CD4-positive, alpha-beta memory T cell (primary cell): ENCODE measurements at regions not wholly inside any gene's neighbourhood (a gene's known extent, or its start where the extent isn't known, plus 50 kb on each side); places are given as distances from the start of the nearest gene placed in this dataset.

ENCODE experiments used
- CTCF ChIA-PET: fragments of 350-600 bp; sonication (Branson Sonifier 250); formaldehyde crosslinking; loops from one replicate; lab custom pipeline; 2021; ENCODE audit warnings: inconsistent platforms; ENCODE audit not compliant: partially characterized antibody; lab: Charles Lee
- POLR2A ChIA-PET: fragments of 350-600 bp; sonication (Branson Sonifier 250); formaldehyde crosslinking; loops from one replicate; lab custom pipeline; 2021; ENCODE audit not compliant: partially characterized antibody; lab: Charles Lee
- DNase-seq, 5 donors: peaks; one replicate each; pipeline versions ENCODE4 v3.0.0 to v3.0.0-alpha.2; 2020 to 2022; ENCODE audit warnings: mixed read lengths in 1 of 5
- H3K27ac ChIP-seq: one replicate; pipeline ENCODE4 v1.7.0; 2013; ENCODE audit warnings: low read depth, low read length
- H3K27me3 ChIP-seq: 2 replicates; pipeline ENCODE4 v1.7.0; 2013; ENCODE audit warnings: mild to moderate bottlenecking, low read length, moderate library complexity; ENCODE audit not compliant: insufficient read depth
- H3K36me3 ChIP-seq: 2 replicates; pipeline ENCODE4 v1.7.0; 2013; ENCODE audit warnings: mild to moderate bottlenecking, low read length, moderate library complexity; ENCODE audit not compliant: insufficient read depth
- H3K4me1 ChIP-seq: 2 replicates; pipeline ENCODE4 v1.7.0; 2013; ENCODE audit warnings: mild to moderate bottlenecking, low read length, moderate library complexity; ENCODE audit not compliant: insufficient read depth
- H3K4me3 ChIP-seq, 2 donors: one replicate each; pipeline ENCODE4 v1.7.0; 2013; ENCODE audit warnings: low read length in 2 of 2, mild to moderate bottlenecking in 1 of 2
- H3K9me3 ChIP-seq, 2 donors: one replicate each; pipeline ENCODE4 v1.7.0; 2013; ENCODE audit warnings: low read length in 2 of 2, control low read depth in 1 of 2; ENCODE audit not compliant: control insufficient read depth in 1 of 2
- H3K27ac Mint-ChIP-seq, 7 donors: one replicate each; pipeline ENCODE4 v1.8.0; 2020 to 2021; ENCODE audit warnings: mixed read lengths in 7 of 7, mild to moderate bottlenecking in 6 of 7, inconsistent platforms in 3 of 7, moderate library complexity in 3 of 7
- H3K27me3 Mint-ChIP-seq, 2 donors: one replicate each; pipeline ENCODE4 v1.8.0; 2020 to 2021; ENCODE audit warnings: mixed read lengths in 2 of 2
- H3K36me3 Mint-ChIP-seq, 2 donors: one replicate each; pipeline ENCODE4 v1.8.0; 2020 to 2021; ENCODE audit warnings: mixed read lengths in 2 of 2, inconsistent platforms in 1 of 2, mild to moderate bottlenecking in 1 of 2
- H3K4me1 Mint-ChIP-seq, 4 donors: one replicate each; pipeline ENCODE4 v1.8.0; 2020 to 2021; ENCODE audit warnings: mixed read lengths in 4 of 4, mild to moderate bottlenecking in 1 of 4
- H3K4me3 Mint-ChIP-seq, 8 donors: one replicate each; pipeline ENCODE4 v1.8.0; 2020 to 2021; ENCODE audit warnings: mixed read lengths in 8 of 8, mild to moderate bottlenecking in 7 of 8, moderate library complexity in 6 of 8, inconsistent platforms in 3 of 8
- H3K9me3 Mint-ChIP-seq, 8 donors: one replicate each; pipeline ENCODE4 v1.8.0; 2020 to 2021; ENCODE audit warnings: mixed read lengths in 8 of 8, mild to moderate bottlenecking in 5 of 8, inconsistent platforms in 3 of 8, moderate library complexity in 1 of 8
- intact Hi-C: fragments of 100-400 bp; cut with micrococcal nuclease; formaldehyde crosslinking; loops from one replicate; pipeline ENCODE4 v1.15.1; 2023

DNA sequence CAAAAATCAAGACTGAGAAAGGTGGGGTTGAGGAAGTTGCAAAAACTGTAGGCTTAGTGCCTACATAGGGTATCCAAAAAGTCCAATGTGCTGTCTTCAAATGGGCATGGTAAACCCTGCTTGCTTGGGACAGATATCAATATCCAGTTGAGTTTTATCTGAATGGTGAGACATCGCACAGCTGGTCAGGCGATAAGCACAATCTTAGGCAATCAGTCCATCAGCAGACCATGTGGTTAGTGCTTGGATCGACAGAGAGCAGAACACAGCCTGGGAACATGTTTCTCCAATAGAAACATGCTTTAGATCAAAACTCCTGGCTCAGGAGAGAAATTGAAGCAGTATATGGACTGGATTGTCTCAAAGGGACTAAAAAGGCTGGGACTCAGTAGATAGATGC is 151.3 kb upstream of the IPO5 start:
- CTCF ChIA-PET: interaction anchor here (1.3 kb wide), 1 partner anchor 693 kb away, joined by 3 read pairs; no protein-coding TSS in a partner anchor
- Histone ChIP-seq H3K27me3 (no peaks in the 10 kb centered on the region), H3K9me3 (no peaks in the 10 kb centered on the region), H3K36me3 (no peaks in the 10 kb centered on the region), H3K4me3 (no peak overlapping the region), H3K4me1 (no peaks in the 10 kb centered on the region), H3K27ac (no peak overlapping the region)
- no peak overlapping the region for H3K27ac Mint-ChIP-seq
- H3K27me3 Mint-ChIP-seq: peaks cover 15% of the 10 kb centered on the region in 2 donors
- POLR2A ChIA-PET: no interaction called here
- H3K9me3 Mint-ChIP-seq: peaks cover 0 to 9% (median 0%) of the 10 kb centered on the region in 8 donors
- no peaks in the 10 kb centered on the region for H3K36me3 Mint-ChIP-seq
- intact Hi-C loops: no loop called here
- H3K4me1 Mint-ChIP-seq: no peaks in the 10 kb centered on the region
- no peak for DNase-seq
- no peak overlapping the region for H3K4me3 Mint-ChIP-seq

DNA sequence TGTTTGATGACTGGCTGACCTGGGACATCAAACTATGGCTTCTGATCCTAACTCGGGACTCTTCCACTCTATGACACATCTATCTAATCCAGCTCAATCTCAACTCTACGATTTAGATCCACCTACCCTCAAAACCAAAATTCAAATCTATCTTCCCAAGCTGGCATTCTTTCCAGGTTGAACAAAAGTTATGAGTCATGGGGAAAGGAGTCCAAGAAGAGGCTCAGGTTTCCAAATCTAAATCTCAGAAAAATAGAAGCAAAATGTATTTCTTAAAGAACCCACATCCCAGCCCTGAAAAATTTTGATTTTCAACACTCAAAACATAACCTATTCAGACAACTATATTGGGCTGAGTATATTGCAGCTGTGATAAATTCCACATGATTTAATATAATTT is 143.9 kb upstream of the IPO5 start:
- Mint-ChIP-seq H3K36me3 (no peaks in the 10 kb centered on the region), H3K27me3 (peaks cover 7 to 9% of the 10 kb centered on the region in 2 donors), H3K9me3 (peaks cover 0 to 14% (median 2%) of the 10 kb centered on the region in 8 donors), H3K27ac (no peak overlapping the region), H3K4me3 (no peak overlapping the region), H3K4me1 (no peaks in the 10 kb centered on the region)
- H3K27me3 ChIP-seq: no peaks in the 10 kb centered on the region
- H3K27ac ChIP-seq: no peak overlapping the region
- no peaks in the 10 kb centered on the region for H3K9me3 ChIP-seq
- ChIA-PET CTCF (no interaction called here), POLR2A (no interaction called here)
- no peak for DNase-seq
- H3K36me3 ChIP-seq: no peaks in the 10 kb centered on the region
- intact Hi-C loops: no loop called here
- H3K4me3 ChIP-seq: no peak overlapping the region
- no peaks in the 10 kb centered on the region for H3K4me1 ChIP-seq

DNA sequence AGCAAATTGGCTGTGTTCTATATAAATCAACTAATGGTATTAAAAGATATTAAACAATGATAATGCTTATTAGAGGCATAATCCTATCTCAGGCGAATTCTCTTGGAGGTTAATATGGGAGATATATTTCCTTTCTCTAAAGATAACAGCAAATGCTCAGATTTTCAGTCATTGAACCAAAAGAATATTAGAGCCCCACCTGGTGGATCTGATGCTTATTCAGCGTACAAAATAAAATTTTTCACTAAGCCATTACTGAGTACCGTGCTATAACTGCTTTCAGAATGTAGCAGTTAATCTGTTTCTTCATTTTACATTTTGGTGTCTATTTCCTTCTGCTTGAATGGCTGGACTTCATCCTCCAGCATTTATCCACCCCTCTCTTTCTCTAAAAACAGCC is 143.3 kb upstream of the IPO5 start:
- intact Hi-C loops: no loop called here
- Histone ChIP-seq H3K36me3 (no peaks in the 10 kb centered on the region), H3K27me3 (no peaks in the 10 kb centered on the region), H3K4me1 (no peaks in the 10 kb centered on the region), H3K4me3 (no peak overlapping the region), H3K27ac (no peak overlapping the region), H3K9me3 (no peaks in the 10 kb centered on the region)
- no peak for DNase-seq
- Mint-ChIP-seq H3K27ac (no peak overlapping the region), H3K36me3 (no peaks in the 10 kb centered on the region), H3K27me3 (peaks cover 3 to 6% of the 10 kb centered on the region in 2 donors), H3K4me1 (no peaks in the 10 kb centered on the region), H3K9me3 (peaks cover 0 to 15% (median 2%) of the 10 kb centered on the region in 8 donors), H3K4me3 (no peak overlapping the region)
- POLR2A ChIA-PET: no interaction called here
- CTCF ChIA-PET: no interaction called here

DNA sequence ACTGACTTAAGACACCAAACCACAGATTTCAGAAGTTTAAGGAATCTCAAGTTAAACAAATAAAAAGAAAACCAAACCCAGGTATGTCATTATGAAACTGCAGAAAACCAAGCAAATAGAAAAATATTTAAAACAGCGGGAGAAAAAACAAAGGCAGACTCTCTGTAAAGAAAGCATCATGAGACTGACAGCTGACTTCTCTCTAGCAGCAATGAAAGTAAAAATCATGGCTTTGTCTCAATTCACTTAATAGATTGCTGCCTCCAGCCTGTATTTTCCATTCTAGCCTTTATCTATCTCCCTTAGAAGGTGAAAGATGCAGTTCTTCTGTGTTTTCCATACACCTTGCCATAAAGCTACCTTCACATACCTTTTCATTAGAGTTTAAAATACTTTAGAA is 131.1 kb upstream of the IPO5 start:
- no peaks in the 10 kb centered on the region for H3K27me3 ChIP-seq
- H3K9me3 ChIP-seq: no peaks in the 10 kb centered on the region
- ChIA-PET POLR2A (no interaction called here), CTCF (no interaction called here)
- H3K27ac ChIP-seq: no peak overlapping the region
- DNase-seq: no peak
- Mint-ChIP-seq H3K27ac (no peak overlapping the region), H3K4me3 (no peak overlapping the region), H3K9me3 (peaks cover 0 to 6% (median 2%) of the 10 kb centered on the region in 8 donors), H3K27me3 (peaks cover 5 to 9% of the 10 kb centered on the region in 2 donors), H3K36me3 (no peaks in the 10 kb centered on the region), H3K4me1 (no peaks in the 10 kb centered on the region)
- H3K4me1 ChIP-seq: no peaks in the 10 kb centered on the region
- no peak overlapping the region for H3K4me3 ChIP-seq
- no peaks in the 10 kb centered on the region for H3K36me3 ChIP-seq
- intact Hi-C loops: no loop called here

DNA sequence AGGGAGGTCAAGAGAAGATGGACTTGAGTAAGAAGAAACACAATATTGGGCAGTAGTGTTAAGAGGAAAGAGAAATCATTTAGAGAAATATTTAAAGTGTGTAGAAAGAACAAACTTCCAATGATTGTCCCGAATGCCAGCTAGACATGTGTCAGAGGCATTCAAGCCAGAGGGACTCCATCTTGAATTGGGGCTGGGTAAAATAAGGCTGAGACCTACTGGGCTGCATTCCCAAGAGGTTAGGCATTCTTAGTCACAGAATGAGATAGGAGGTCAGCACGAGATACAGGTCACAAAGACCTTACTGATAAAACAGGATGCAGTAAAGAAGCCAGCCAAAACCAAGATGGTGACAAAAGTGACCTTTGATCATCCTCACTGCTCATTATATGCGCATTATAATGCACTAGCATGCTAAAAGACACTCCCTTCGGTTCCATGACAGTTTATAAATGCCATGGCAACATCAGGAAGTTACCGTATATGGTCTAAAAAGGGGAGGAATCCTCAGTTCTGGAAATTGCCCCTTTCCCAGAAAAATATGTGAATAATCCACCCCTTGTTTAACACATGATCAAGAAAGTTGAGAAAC is 127.0 kb upstream of the IPO5 start:
- ChIA-PET POLR2A (no interaction called here), CTCF (no interaction called here)
- Histone ChIP-seq H3K4me1 (no peaks in the 10 kb centered on the region), H3K4me3 (no peak overlapping the region), H3K27me3 (no peaks in the 10 kb centered on the region), H3K27ac (no peak overlapping the region), H3K36me3 (no peaks in the 10 kb centered on the region), H3K9me3 (no peaks in the 10 kb centered on the region)
- Mint-ChIP-seq H3K4me3 (no peak overlapping the region), H3K36me3 (no peaks in the 10 kb centered on the region), H3K9me3 (peaks cover 0 to 6% (median 2%) of the 10 kb centered on the region in 8 donors), H3K27ac (no peak overlapping the region), H3K4me1 (no peaks in the 10 kb centered on the region), H3K27me3 (peaks cover 4 to 6% of the 10 kb centered on the region in 2 donors)
- DNase-seq: no peak
- intact Hi-C loops: no loop called here

DNA sequence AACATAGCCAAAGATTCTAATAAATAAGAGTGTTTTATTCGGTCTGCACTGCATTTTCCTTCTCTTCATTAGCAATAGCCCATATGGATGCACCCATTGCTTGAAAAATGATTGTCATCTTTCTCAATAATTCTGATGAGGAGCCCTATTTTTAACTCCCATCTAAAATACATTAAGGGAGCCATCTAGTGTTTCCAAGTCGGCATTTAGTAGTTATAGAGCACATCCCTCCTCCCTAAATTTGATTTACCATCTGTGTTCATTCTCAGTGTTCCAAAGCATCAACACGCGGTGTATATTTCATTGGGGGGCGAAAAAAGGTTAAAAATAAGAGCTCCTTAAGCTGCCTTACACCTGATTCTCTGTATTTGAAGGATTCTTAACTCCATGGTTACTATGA is 119.2 kb upstream of the IPO5 start:
- no peak overlapping the region for H3K4me3 Mint-ChIP-seq
- CTCF ChIA-PET: no interaction called here
- no peaks in the 10 kb centered on the region for H3K36me3 ChIP-seq
- H3K27me3 ChIP-seq: no peaks in the 10 kb centered on the region
- H3K4me3 ChIP-seq: no peak overlapping the region
- intact Hi-C loops: no loop called here
- H3K4me1 Mint-ChIP-seq: no peaks in the 10 kb centered on the region
- H3K9me3 Mint-ChIP-seq: peaks cover 0 to 9% (median under 1%) of the 10 kb centered on the region in 8 donors
- H3K27ac Mint-ChIP-seq: no peak overlapping the region
- no peak for DNase-seq
- POLR2A ChIA-PET: no interaction called here
- H3K36me3 Mint-ChIP-seq: no peaks in the 10 kb centered on the region
- no peaks in the 10 kb centered on the region for H3K4me1 ChIP-seq
- H3K27ac ChIP-seq: no peak overlapping the region
- no peaks in the 10 kb centered on the region for H3K9me3 ChIP-seq
- peaks cover 1 to 2% of the 10 kb centered on the region in 2 donors for H3K27me3 Mint-ChIP-seq

DNA sequence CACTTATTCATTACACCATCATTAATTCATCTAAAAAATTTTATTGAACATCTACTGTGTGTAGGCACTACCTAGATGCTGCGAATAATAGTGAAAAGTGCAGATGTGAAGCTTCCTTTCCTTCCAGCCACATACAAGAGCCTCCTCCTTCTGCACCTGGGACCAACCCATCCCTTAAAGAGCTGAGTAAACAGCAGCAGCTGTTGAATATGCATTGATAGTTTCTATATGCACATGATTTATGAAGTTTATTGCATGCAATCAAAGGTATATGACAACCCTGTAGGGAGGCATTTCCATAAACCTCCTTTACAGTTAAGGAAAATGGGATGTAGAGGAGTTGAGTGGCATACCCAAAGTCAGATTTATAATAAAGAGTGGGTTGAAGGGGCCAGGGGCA is 110.3 kb upstream of the IPO5 start:
- ChIA-PET CTCF (interaction anchor here (1.1 kb wide), 1 partner anchor 13 kb away, joined by 4 read pairs; no protein-coding TSS in a partner anchor), POLR2A (no interaction called here)
- Mint-ChIP-seq H3K4me1 (no peaks in the 10 kb centered on the region), H3K27me3 (peaks cover 18% of the 10 kb centered on the region in 2 donors), H3K9me3 (peaks cover 0 to 5% (median 0%) of the 10 kb centered on the region in 8 donors), H3K36me3 (no peaks in the 10 kb centered on the region), H3K27ac (no peak overlapping the region), H3K4me3 (no peak overlapping the region)
- Histone ChIP-seq H3K36me3 (no peaks in the 10 kb centered on the region), H3K9me3 (no peaks in the 10 kb centered on the region), H3K27me3 (no peaks in the 10 kb centered on the region), H3K4me3 (no peak overlapping the region), H3K4me1 (no peaks in the 10 kb centered on the region), H3K27ac (no peak overlapping the region)
- intact Hi-C loops: no loop called here
- no peak for DNase-seq
